Renal cortex interstitium (tissue), 11 donors: ENCODE measurements at regions not wholly inside any gene's neighbourhood (a gene's known extent, or its start where the extent isn't known, plus 50 kb on each side); places are given as distances from the start of the nearest gene placed in this dataset.

ENCODE experiments used
- DNase-seq, 11 donors: peaks; one replicate each; pipeline ENCODE4 v3.0.0-alpha.2; 2013; ENCODE audit warnings: low read depth in 9 of 11, low spot score in 4 of 11; ENCODE audit errors: extremely low read depth in 1 of 11

DNA sequence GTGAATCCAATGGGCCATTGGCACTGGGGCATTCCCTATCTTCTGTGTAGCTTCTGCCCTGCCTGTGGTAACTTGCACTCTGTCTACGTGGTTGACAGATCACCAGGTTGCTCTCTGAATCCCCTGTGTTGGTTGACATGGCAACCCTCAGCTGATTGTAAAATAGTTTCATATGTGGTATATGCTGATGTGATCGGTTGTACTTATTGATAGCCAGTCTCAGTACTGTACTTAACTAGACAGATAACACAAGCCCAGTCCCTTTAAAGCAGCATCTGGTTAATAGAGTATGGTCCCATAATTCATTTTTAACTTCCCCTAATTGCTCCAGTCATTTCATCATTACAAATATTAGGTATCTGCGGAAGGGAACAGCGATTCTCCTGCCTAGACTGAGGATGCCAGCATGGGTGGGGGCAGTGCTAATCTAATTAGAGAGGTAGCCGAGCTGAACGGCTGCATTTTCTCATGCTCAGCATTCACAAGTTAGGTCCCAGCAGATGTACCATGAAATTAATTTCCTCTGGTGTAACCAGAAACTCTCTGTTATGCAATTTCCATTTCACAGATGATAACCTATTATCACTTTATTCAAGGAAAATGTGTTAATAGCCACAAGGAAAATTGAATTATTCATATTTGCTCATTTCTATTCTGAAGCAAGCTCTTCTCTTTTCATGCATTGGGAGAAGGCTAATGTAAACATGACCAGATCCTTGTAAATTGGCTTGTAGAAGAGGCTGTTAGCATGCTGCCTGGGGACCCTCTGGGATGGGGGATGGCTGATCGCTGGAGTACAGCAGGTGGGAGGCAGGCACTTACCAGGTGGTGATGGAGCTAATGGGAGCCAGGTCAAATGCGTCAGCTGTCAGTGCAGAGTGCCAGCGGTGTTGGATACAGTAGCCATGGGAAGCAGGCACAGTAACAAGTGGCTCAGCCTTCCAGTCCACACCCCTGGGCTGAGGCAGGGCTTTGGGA lies 608.3 kb downstream of the GALR1 start:
- DNase-seq = peak in 6 of 11 donors; percentile 41 to 63 (median 53)

DNA sequence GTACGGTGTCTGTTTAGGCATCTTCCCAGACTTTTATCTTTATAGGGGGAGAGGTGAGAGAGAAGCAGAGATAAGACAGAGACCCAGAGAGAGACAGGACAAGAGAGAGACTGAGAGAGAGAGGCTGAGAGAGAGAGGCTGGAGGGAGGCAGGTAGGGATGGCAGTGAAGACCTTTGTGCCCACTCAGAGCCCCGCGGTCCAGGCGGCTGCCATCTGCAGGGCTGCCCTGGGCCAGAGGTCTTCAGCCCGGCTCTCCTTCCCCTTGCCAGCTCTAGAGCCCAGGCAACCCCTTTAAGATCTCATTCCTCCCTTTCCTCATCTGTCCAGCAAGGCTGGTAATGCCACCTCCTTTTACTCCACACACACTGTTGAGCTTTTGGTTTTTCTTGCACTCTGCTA lies 610.0 kb downstream of the GALR1 start:
- no peak for DNase-seq

DNA sequence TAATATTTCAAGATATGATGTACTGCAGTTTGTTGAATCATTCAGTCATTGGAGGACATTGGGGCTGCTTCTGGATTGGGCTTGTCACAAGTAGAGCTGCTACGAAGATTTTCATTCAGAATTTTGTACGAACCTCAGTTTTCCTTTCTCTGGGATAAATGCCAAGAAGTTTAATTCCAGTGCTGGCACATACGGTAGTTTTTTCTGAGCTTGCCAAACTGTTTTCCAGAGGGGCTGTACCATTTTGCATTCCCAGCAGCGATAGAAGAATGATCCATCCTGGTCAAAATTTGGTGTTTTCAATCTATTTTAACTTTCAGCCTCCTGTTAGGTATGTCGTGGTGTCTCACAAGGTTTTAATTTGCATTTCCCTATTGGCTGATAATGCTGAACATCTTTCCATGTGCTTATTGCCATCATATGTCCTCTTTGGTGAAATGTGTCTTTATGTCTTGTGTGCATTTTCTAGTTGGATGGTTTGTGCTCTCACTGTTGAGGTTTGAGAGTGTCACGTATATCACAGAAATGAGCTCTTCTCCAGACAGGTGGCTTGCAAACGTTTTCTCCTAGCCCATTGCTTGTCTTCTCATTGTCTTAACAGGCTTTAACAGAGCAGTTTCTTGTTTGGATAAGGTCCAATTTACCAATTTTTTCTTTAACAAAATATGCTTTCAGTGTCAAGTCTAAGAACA lies 612.6 kb downstream of the GALR1 start:
- no peak for DNase-seq

DNA sequence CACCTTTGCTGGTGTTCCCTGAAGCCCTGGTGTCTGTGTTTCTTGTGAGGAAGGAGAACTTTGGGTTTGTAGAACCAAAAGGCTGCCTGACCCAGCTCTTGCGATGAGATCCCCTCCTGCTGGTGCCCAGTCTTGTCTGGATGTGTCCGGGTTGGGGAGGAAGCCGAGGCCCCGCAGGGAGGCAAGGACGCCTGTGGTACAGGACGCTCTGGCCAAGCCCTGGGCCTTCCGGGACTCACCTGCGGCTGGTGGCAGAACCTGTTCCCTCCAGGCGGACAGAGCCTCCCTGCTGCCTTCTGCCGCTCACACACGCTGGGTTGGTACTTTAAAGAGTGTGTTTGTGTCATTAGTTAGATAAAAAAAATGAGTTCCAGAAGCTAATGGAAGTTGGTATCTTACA lies 616.2 kb downstream of the GALR1 start:
- no peak for DNase-seq

DNA sequence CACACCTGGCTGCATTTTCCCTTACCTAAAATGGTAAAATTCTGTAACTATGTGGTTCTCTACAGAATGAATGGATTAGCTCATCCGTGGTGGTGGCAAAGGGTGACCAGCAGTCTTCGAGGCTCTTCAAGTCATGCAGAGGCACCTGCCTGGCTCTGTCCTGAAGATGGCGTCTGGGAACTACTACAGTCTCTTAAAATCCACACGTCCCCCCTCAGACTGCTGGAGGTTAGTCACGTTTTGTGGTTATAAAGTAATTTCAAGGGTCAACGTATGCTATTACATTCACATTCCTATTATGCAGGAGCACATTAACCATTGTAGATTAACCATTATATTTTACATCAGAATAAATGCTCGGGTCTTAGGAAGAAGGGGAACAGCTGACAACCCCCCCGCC lies 616.7 kb downstream of the GALR1 start:
- DNase-seq = peak in 4 of 11 donors; percentile 3 to 36 (median 25)

DNA sequence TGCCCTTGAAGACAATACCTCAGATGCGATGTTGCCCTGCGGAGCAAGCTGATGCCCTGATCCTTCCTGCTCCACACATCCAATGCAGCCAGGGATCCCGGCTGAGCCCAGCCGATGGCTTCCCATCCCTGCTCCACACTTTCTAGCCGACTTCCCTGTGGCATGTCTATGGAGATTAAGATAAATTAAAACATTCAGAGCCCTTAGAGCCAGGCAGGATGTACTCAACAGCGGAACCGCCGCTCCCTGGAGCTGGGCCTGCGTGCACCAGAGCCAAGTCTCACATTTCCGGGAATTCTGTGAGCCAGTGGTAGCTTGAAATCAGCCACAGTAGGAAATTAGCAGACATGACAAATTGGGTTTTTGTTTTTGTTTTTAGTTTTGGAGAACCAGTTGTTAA lies 620.6 kb downstream of the GALR1 start:
- DNase-seq = peak in 4 of 11 donors; percentile 11 to 40 (median 27)

DNA sequence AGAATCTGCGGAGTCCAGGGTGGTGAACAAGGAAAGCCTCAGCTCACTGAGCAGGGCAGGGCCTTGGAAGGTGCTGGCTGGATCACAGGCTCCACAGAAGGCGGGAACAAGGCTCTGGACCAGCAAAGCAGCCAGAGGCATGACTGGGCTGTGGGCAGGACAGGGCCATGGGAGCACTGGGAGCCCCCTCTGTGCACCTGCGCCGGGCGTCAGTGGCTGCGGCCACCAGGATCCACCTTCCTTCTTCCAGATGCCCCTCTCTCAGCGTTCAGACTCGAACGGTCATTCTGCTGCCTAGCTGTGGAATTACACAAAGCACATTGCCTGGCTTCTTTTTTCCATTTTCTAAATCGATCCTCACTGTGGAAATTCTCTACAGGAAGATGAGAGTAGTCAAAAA lies 621.2 kb downstream of the GALR1 start:
- no peak for DNase-seq

DNA sequence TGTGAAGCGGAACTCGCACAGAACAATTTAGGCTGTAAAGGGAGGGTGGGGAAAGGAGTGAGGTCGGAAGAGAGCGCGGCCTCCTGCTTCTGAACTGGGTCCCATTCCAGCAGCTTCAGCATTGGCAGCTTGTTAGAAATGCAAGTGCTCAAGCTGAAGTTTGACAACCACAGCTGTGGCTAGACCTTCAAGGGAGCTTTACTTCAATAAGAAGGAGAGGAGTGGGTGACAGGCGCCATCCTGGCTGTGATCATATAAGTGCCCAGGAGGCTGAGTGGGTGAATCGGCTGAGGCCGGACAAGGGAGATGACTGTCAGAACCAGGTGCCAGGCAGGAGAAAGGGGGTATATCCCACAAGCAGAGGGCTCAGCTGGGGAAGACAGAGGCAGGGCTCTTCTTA lies 622.5 kb downstream of the GALR1 start:
- no peak for DNase-seq

DNA sequence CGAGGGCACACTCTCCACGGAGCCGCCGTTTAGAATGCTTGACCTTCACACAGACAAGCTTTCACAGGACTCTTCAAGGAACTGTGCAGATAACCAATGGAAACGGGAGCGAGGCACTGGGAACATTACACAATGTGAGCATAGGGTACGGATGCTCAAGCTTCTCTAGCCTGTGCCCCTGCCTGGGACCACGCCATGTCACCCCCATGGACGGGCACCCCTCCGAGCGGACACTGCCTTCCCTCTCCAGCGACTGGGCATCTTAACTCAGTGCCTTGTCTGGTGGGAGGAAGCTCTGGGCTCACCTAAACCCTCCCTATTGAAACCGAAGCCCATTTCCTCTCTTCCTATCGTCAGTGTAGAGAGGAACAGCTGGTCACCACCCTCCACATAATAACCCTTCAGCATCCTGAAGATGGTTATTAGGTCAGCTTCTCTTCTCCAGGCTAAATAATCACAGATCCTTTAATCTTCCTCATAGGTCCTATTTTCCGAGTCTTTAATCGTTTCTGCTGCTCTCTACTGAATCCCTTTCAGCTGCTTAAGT lies 626.7 kb downstream of the GALR1 start:
- no peak for DNase-seq

DNA sequence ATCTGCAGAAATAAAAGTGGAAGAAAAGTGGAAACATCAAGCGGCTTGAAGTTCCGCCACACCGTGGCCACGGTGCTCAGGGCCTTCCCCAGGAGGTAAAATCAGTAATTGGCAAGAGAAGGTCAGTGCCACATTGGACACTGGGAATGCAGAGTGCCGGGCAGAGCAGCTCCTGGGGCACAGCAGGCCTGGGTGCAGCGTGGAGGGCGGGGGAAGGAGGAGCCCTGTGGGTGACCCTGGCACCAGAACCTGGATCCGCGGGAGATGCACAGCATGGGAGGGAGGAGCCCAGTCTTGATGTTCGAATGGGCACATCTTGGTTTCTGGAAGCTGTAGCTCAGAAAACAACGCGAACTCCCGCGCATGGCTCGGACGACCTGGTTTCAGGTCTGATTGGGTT lies 630.2 kb downstream of the GALR1 start:
- DNase-seq = no peak

DNA sequence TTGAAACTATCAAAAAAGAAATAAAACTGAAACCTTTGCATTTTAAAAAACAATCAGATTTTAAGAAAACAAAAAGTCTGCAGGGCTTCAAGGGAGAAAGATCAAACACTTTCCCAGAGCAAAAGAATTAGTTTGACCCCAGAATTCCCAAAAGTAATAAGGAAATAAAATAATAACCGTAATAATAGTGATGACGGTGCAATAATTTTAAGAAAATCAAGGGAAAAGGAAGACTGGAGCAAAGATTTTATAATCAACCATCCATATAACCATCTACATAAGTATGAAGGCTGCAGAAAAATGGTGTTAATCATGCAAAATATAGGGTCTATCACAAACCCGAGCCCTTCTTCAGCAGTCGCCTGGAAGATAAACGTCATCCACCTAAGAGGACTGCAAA lies 634.8 kb downstream of the GALR1 start:
- DNase-seq = no peak

DNA sequence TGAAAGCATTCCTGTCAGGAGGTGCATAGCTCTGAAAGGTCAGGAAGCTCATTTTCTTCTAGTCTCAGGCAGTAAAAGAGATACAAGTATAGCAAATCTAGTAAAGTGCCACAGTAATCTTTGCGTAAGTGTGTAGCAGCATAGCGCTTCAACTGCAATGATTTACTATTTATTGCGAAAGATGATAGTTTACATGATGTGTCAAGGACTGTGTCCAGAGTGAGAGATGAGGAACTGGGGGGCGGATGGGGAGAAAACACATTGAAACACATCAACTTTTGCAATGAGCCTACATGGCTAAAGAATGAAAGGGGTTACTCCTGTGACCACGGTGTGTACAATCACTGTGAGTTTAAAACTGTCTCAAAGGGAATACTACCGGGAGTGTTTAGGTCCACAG lies 644.4 kb downstream of the GALR1 start:
- DNase-seq = no peak

DNA sequence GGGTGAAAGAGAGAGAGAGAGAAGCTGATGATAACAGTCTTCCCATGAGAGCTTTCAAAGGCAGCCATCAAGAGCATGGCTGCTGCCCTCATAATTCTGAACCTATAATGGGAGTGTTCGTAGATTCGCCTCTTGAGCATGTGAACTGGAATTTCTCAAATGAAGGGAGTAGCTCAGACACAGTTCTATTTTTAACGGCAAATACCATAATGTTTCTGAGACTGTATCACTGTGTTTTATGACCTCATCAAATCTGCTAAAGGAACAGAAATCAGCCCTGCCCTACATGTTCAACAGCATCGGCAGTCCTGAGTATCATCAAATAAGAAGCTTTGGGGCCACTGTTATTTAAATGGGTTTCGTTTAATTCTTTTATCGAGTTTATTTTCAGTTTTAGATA lies 645.6 kb downstream of the GALR1 start:
- no peak for DNase-seq

DNA sequence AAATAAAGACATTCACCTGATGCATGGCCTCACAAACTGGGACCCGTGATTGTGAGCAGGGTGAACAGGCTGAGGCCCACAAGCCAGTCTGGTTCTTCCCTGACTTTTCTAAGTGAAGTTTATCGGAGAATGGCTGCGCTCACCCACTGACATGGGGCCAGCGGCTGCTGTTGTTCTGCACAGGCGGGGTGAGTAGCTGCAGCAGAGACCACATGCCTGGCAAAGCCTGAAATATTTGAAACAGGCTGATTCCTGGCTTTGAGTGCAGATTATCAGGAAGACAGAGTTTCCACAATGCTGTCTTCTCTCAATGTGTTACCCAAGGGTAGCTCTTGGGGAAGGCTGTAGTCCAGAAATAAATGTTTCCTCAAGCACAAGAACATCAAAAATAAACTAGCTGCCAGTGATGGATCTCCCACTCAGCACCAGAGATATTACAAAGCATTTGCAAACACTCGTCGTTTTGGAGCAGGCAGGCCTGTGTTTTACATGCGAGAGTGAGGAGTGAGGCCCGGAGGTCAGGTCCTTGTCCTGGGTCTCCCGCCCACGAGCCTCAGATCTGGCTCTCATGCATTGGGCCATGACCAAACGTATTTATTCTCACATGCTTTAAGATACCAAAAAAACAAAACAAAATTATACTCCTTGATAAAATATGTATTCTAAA lies 647.1 kb downstream of the GALR1 start:
- DNase-seq = no peak

DNA sequence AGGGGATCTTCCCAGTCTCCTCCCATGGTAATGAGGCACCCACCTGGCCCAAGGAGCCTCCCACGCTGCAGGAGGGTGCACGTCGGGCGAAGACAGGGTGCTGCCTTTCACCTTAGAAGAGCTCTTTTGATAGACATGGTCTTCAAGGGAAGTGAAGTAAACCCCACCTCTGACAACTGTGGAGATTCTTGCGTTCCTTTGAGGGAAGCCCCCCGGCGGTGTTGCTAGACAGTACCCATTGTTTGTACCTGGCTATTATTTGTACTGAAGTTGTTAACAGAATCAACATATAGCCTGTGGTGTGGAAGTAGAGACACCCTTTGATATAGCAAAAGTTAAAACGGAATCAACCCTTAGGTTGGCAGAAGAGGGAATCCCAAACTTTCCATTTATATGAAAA lies 648.0 kb downstream of the GALR1 start:
- DNase-seq = no peak

DNA sequence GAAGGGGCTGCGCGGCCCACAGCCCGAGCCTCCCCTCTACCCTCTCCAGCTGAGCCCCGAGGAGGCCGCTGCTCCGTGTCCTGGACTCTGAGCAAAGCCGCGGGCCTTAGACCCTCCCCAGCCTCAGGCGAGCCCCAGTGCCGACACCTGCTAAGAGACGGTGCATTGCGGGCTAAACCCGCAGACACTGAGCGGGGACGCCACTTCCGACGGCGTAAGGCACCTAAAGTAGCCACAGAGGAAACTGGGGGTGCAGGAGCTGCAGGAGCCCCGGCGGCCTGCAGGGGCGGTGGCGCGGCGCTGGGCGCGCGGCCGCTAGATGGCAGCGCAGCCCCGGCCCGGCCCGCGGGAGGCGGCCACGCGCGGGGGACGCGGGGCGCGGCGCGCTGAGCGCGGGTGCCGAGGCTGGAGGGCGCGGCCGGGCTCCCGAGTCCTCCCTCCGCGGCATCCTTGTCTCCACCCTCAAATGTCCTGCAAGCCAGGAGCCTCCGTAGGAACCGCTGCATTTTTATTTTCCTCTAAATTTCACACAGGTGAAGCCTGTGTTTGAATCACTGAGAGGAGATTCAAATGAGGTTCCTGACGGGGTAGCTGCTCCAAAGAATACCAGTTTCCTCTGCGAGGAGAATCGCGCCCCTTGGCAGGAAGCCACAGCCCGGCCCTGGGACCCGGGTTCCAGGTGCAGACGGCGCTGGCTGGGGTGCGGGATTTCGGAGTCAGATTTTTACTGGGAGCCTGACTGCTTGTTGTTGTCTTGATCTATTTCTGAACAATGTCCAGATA lies 650.5 kb downstream of the GALR1 start:
- DNase-seq = peak in 9 of 11 donors; percentile 20 to 53 (median 31)

DNA sequence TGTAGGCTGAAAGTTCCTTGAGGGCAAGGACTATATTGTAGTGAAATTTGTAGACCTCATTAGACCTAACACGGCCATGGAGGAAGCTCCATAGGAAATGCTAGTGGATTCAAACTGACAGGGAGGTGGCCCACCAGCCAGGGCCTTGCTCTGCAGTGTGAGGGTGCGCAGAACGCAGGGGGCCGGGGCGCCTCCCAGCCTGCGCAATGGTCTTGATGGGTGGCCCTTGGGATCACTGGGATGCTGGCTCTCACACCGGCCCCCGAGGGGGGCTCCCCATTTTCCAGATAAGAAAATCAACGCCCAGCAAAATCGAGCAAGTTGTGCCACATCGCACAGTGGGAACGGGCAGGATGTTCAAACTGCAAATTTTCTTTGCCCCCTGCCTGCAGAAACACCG lies 655.4 kb downstream of the GALR1 start:
- DNase-seq = no peak

DNA sequence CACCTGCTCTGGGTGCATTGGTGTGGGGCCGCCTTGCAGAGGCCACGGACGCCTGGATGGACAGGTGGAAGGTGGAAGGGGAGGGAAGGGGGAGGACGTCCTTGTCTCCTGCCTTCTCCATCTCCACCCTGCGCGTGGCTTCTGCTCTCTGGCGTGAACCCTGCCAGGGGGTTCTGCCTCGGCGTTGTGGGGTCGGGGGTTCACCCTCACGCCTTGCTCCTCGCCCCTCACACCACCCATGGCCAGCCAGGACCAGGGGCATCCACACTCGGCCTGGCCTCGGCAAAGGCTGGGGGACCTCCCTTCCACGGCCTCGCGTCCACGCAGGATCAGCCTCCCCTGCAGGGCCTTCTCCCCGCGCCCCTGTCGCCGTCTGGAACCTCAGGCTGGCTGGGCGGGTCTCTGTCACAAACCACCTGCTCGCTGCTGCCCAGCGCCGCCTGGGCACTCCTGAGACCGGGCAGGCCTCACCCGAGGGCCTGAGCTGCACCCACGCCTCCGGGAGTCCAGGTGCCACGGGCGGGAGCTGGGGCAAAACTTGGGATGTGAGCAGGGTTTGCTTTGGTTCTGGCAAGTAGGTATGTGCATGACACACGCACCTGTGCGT lies 655.9 kb downstream of the GALR1 start:
- no peak for DNase-seq
